22Rv1 (cell line): ENCODE measurements at regions not wholly inside any gene's neighbourhood (a gene's known extent, or its start where the extent isn't known, plus 50 kb on each side); places are given as distances from the start of the nearest gene placed in this dataset.

Source experiments
- H3K27ac ChIP-seq: fragments of 450-650 bp; 2 replicates; pipeline ENCODE4 v1.5.1; 2017
- ZFX ChIP-seq: fragments of 450-650 bp; IDR thresholded peaks from 2 replicates; pipeline ENCODE4 v1.6.1; 2017; ENCODE audit warnings: antibody characterized with exemption, borderline replicate concordance
- TF ChIP-seq, protein P1 (sequence below): fragments of 450-650 bp; IDR thresholded peaks from 2 replicates; pipeline ENCODE4 v1.5.1; 2017; ENCODE audit warnings: mild to moderate bottlenecking

DNA sequence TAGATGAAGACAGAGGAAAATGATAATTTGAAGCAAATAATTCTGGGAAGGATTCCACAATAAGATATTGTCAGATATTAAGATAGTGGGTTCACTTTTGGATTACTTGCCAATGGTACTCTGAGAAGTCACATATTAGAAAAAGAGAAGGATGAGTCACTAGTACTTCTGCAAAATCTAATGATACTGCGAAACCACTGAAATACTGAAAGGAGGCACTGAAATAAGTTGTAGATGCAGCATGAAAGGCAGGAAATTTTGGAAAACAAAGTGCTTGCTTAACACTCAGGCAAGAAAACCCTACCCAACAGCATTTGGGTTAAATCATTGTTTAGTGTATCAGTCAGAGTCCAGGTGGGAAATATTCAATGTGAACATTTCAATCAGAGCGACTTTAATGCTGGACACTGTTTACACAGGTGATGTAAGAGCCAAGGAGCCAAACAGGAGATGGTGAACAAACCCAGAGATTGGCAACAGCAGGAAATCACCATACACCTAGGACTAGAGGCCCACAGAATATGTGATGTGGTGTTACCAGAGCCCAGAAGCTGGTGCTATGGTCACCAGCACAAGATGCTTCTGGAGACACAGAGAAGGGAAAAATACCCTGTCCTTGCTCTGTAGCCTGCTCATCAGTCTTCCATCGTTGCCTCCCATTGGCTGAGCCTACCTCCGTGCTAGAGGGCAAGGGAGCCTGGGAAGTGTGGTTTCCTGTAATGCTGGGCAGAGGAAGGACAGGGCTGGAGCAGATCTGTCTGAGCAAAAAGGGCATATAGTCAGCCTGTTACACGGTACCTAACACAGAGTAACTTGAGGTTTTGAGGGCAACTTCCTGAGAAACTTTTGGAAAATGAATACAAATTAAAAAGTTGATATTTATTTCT, 204.7 kb upstream of the ITGA4 start:
- H3K27ac ChIP-seq = no peak overlapping the region
- TF ChIP-seq, protein P1, sequence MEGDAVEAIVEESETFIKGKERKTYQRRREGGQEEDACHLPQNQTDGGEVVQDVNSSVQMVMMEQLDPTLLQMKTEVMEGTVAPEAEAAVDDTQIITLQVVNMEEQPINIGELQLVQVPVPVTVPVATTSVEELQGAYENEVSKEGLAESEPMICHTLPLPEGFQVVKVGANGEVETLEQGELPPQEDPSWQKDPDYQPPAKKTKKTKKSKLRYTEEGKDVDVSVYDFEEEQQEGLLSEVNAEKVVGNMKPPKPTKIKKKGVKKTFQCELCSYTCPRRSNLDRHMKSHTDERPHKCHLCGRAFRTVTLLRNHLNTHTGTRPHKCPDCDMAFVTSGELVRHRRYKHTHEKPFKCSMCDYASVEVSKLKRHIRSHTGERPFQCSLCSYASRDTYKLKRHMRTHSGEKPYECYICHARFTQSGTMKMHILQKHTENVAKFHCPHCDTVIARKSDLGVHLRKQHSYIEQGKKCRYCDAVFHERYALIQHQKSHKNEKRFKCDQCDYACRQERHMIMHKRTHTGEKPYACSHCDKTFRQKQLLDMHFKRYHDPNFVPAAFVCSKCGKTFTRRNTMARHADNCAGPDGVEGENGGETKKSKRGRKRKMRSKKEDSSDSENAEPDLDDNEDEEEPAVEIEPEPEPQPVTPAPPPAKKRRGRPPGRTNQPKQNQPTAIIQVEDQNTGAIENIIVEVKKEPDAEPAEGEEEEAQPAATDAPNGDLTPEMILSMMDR = no peak
- TF ChIP-seq ZFX = no peak

GRCh38 chr2:181253438-181253837, 203.7 kb upstream of the ITGA4 start:
- no peak overlapping the region for H3K27ac ChIP-seq
- TF ChIP-seq, protein P1 = no peak
- TF ChIP-seq ZFX = no peak

DNA sequence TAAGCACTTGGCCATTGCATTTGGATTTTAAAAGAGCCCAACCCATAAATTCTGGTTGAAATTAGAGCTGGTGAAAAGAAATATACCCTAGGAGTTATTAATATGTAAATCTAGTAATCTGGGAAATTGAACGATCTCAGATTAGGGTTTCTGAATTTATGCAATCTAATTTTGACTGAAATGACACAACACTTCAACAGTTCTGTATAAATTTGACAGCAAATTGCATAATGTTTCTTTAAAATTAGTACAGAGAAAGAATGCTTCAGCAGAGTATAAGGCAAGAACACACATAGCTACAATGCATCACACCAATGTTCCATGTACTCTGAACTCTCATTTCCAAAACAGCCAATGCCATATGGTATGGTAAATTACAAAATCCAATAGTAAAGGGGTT, 201.5 kb upstream of the ITGA4 start:
- TF ChIP-seq ZFX = no peak
- TF ChIP-seq, protein P1 = no peak
- no peak overlapping the region for H3K27ac ChIP-seq

DNA sequence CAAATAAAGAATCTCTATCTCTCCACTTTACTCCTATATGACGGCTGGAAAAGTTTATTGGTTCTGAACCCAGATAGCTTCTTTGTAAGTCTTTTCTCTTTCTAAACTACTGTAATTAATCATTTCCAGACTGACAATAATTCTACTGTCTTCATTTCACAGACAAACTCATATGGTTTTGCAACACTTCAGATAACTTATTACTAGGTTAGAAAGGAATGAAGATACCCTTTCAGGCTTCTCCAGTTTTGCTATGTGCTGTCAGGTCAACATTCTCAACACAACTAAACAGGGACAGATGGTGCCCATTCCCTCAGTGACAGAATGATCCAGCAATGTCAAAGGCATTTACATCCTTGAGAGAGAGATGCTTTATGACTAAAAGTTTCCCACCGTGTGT, 198.5 kb upstream of the ITGA4 start:
- TF ChIP-seq ZFX = no peak
- TF ChIP-seq, protein P1 = no peak

DNA sequence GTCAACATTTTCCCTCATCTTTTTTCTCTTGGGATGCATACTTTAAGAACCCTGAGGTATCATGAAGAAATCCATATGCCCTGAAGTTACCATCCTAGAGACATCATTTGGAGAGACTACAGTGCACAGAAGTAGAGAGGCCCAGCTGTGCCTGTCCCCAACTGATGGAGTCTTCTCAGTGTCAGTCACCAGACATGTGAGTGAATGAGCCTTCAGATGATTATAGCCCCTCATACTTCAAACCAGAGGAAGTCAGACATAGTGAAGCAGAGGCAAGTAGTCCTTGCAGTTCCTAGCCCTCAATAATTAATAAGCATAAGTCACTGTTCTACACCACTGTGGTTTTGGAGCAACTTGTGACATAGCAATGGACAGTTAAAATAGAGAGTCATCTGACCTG, 194.4 kb upstream of the ITGA4 start:
- H3K27ac ChIP-seq = no peak overlapping the region
- TF ChIP-seq, protein P1 = no peak
- TF ChIP-seq ZFX = no peak

More for the DNA sequence above, 198.5 kb upstream of the ITGA4 start:
- H3K27ac ChIP-seq = no peak overlapping the region

- H3K27ac ChIP-seq = no peak overlapping the region
- TF ChIP-seq, protein P1 = no peak
- TF ChIP-seq ZFX = no peak
Observed at GRCh38 chr2:181264001-181264400, 193.2 kb upstream of the ITGA4 start.

GRCh38 chr2:181264441-181264840, 192.7 kb upstream of the ITGA4 start:
- no peak overlapping the region for H3K27ac ChIP-seq
- no peak for TF ChIP-seq ZFX
- TF ChIP-seq, protein P1 = no peak
